ENCODE measurements at regions not wholly inside any gene's neighbourhood (a gene's known extent, or its start where the extent isn't known, plus 50 kb on each side); places are given as distances from the start of the nearest gene placed in this dataset.

GRCh38 chr7:20276705-20277472 is 53.8 kb upstream of the ITGB8 start:
- no peak for DNase-seq (ENCODE audit: low read depth)
- H3K4me3 ChIP-seq (ENCODE audit: low read depth, low read length), result no peak overlapping the region
- TF ChIP-seq MAX (IDR thresholded peaks at IDR 0.05; ENCODE audit: low read depth, low read length), result no peak

DNA sequence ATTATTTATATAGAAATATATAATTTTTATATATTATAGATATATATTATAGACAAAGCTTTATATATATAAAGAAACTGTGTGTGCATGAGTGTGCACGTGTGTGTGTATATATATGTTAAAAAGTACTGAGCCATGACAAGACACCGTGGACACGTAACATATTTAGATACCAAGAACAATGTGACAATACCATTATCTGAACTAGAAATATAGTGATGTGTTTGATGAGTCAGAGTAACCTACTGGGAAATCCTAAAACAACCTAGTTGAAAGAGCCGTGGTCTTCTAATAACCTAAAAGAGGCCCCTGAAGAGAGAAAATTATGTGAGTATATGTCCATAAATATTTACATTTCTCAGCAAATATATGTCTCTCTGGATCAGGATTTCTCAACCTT is 50.7 kb upstream of the ITGB8 start:
- DNase-seq (ENCODE audit: low read depth), result peak; percentile 32
- no peak for TF ChIP-seq MYC (IDR thresholded peaks at IDR 0.05; ENCODE audit: low read depth, low read length)
- TF ChIP-seq MAX (IDR thresholded peaks at IDR 0.05; ENCODE audit: low read depth, low read length), result no peak
- TF ChIP-seq POLR2A (IDR thresholded peaks at IDR 0.05; ENCODE audit: extremely low read depth, insufficient read length), result no peak
- no peak overlapping the region for H3K4me3 ChIP-seq (ENCODE audit: low read depth, low read length)

DNA sequence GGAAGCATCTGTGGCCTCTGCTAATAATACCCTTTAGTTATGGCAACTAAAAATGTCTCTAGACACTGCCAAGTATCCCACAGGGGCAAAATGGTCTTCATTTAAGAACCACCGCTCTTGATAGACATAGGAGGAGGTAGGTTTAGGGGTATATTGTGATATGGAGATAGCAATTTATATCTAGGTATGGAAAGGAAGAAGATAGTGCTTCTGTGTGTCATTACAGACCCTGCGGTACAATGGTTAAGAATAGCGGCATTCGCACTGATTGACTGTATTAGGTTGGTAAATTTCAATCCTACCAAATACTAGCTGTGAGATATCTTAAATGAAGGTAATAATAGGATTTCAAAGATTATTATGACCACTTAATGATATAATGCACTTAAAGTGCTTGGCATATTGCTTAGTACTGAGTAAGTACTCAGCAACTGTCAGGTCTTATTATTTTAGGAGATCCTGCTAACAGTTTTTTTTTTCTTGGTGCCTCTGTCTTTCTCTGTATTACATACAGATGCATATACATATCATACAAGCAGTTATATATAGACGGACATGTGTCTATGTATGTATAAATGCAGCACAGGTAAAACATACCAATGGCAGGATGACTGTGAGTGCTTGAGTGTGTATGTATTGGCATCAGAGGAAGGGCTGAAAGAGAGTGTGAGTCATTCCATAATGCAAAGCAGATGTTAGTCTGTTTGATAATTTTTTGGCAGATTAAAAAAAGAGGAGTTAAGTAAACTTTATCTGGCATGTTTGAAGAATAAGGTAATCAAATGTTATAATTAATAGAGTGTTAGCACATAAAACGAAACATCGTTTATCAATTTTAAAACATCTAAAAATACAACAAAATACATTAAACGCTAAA is 50.0 kb upstream of the ITGB8 start:
- H3K4me3 ChIP-seq (ENCODE audit: low read depth, low read length), result no peak overlapping the region
- no peak for DNase-seq (ENCODE audit: low read depth)
- no peak for TF ChIP-seq MYC (IDR thresholded peaks at IDR 0.05; ENCODE audit: low read depth, low read length)

Measured in NB4 (cell line).